ENCODE measurements at regions not wholly inside any gene's neighbourhood (a gene's known extent, or its start where the extent isn't known, plus 50 kb on each side); places are given as distances from the start of the nearest gene placed in this dataset.
"Not testable (repeated sequence)": the region's sequence is repeated elsewhere in the genome, so short reads cannot be mapped to it uniquely, and the experiment has no call there.

DNA sequence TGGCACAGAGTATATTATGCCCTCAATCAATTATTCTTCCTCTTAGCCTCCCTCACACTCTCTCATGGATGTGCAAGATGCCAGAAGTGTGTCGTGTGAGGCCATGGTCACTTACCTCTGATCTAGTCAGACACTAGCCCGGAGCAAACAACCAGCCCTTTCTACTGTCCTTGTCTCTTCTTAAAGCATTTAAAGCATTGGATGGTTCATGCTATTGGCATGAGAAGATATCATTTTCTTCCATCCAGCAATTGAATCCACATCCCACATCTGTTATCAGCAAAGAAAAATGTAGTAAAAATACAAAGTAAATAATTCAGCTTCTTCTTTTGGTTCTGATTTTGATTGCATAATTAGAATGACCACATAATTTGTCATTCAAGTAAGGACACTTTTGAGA, 267.2 kb upstream of the ACO1 start:
- CTCF ChIA-PET: no interaction called here
- intact Hi-C loops (cut with micrococcal nuclease): no loop called here

GRCh38 chr9:32128546-32128945, 255.9 kb upstream of the ACO1 start:
- H2AFZ ChIP-seq (ENCODE audit: low read depth, low read length): no peak overlapping the region
- ChIA-PET POLR2A (no interaction called here), CTCF (no interaction called here)
- no peak overlapping the region for H3K27ac ChIP-seq (ENCODE audit: insufficient read depth, low read depth, low read length)
- no peak overlapping the region for H3K4me2 ChIP-seq (ENCODE audit: insufficient read depth, low read length)
- H3K36me3 ChIP-seq (ENCODE audit: control insufficient read depth in 2 of 2, extremely low read depth in 1 of 2, insufficient read depth in 2 of 2, low read length in 2 of 2): no peaks in the 10 kb centered on the region
- no TSS peak for BruUV-seq (replicated peaks)
- TF ChIP-seq GATA2 (IDR thresholded peaks at IDR 0.05; ENCODE audit: insufficient read depth, insufficient read length, low read depth, low read length) (no peak), EZH2 (IDR thresholded peaks at IDR 0.05; ENCODE audit: borderline replicate concordance, low read depth, low read length, severe bottlenecking) (no peak), POLR2AphosphoS5 (IDR thresholded peaks at IDR 0.05; ENCODE audit: insufficient read depth, low read depth, low read length) (no peak), FOS (IDR thresholded peaks at IDR 0.05; ENCODE audit: borderline replicate concordance, insufficient read depth, low read length) (no peak), POLR2A (IDR thresholded peaks at IDR 0.05; ENCODE audit: low read depth, low read length) (no peak), JUN (IDR thresholded peaks at IDR 0.05; ENCODE audit: borderline replicate concordance, insufficient read depth, insufficient read length, low read depth) (no peak), MYC (IDR thresholded peaks at IDR 0.05; ENCODE audit: low read depth, low read length) (no peak), MAX (IDR thresholded peaks at IDR 0.05; ENCODE audit: insufficient read depth, insufficient read length) (no peak)
- TF ChIP-seq, protein P1, sequence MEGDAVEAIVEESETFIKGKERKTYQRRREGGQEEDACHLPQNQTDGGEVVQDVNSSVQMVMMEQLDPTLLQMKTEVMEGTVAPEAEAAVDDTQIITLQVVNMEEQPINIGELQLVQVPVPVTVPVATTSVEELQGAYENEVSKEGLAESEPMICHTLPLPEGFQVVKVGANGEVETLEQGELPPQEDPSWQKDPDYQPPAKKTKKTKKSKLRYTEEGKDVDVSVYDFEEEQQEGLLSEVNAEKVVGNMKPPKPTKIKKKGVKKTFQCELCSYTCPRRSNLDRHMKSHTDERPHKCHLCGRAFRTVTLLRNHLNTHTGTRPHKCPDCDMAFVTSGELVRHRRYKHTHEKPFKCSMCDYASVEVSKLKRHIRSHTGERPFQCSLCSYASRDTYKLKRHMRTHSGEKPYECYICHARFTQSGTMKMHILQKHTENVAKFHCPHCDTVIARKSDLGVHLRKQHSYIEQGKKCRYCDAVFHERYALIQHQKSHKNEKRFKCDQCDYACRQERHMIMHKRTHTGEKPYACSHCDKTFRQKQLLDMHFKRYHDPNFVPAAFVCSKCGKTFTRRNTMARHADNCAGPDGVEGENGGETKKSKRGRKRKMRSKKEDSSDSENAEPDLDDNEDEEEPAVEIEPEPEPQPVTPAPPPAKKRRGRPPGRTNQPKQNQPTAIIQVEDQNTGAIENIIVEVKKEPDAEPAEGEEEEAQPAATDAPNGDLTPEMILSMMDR (IDR thresholded peaks at IDR 0.05; ENCODE audit: extremely low read depth in 1 of 2, insufficient read depth in 1 of 2, low read depth in 1 of 2, low read length in 2 of 2): no peak
- H3K9me1 ChIP-seq (replicated peaks; ENCODE audit: control insufficient read depth, extremely low read depth, insufficient read depth, low read length): no peaks in the 10 kb centered on the region
- no peaks in the 10 kb centered on the region for H3K27me3 ChIP-seq (ENCODE audit: control insufficient read depth in 2 of 2, insufficient read depth in 2 of 2, low read length in 2 of 2)
- H3K9me3 ChIP-seq (replicated peaks; ENCODE audit: control insufficient read depth, insufficient read depth, low read length): peaks cover 4% of the 10 kb centered on the region
- H3K4me3 ChIP-seq (replicated peaks in 1 of 3; ENCODE audit: insufficient read depth in 1 of 3, low read depth in 1 of 3, low read length in 3 of 3): no peak overlapping the region
- dilution Hi-C loops (cut with MboI; ENCODE audit: extremely low pct_ligation_motif_present, low sequenced_read_pairs) (no loop called here), intact Hi-C loops (cut with micrococcal nuclease) (no loop called here)
- no peak overlapping the region for H3K9ac ChIP-seq (replicated peaks; ENCODE audit: extremely low read depth, insufficient read depth, low read length)
- DNase-seq (ENCODE audit: low read depth, low spot score) (no peak), FAIRE-seq (no peak)
- no peaks in the 10 kb centered on the region for H4K20me1 ChIP-seq (replicated peaks; ENCODE audit: control insufficient read depth, extremely low read depth, insufficient read depth, low read length)
- H3K4me1 ChIP-seq (ENCODE audit: control insufficient read depth, extremely low read depth, insufficient read depth, low read length): no peaks in the 10 kb centered on the region
- H3K79me2 ChIP-seq (ENCODE audit: control insufficient read depth, insufficient read depth, low read length): no peaks in the 10 kb centered on the region

More for the DNA sequence above, 267.2 kb upstream of the ACO1 start:
- Histone ChIP-seq H3K4me2 (ENCODE audit: insufficient read depth, low read length) (no peak overlapping the region), H3K4me1 (ENCODE audit: control insufficient read depth, extremely low read depth, insufficient read depth, low read length) (no peaks in the 10 kb centered on the region), H3K27ac (ENCODE audit: insufficient read depth, low read depth, low read length) (no peak overlapping the region), H3K9ac (replicated peaks; ENCODE audit: extremely low read depth, insufficient read depth, low read length) (no peak overlapping the region), H3K79me2 (ENCODE audit: control insufficient read depth, insufficient read depth, low read length) (no peaks in the 10 kb centered on the region), H4K20me1 (replicated peaks; ENCODE audit: control insufficient read depth, extremely low read depth, insufficient read depth, low read length) (no peaks in the 10 kb centered on the region), H3K27me3 (ENCODE audit: control insufficient read depth in 2 of 2, insufficient read depth in 2 of 2, low read length in 2 of 2) (no peaks in the 10 kb centered on the region), H3K9me1 (replicated peaks; ENCODE audit: control insufficient read depth, extremely low read depth, insufficient read depth, low read length) (no peaks in the 10 kb centered on the region), H3K36me3 (ENCODE audit: control insufficient read depth in 2 of 2, extremely low read depth in 1 of 2, insufficient read depth in 2 of 2, low read length in 2 of 2) (no peaks in the 10 kb centered on the region), H2AFZ (ENCODE audit: low read depth, low read length) (no peak overlapping the region), H3K9me3 (replicated peaks; ENCODE audit: control insufficient read depth, insufficient read depth, low read length) (peaks cover 4% of the 10 kb centered on the region), H3K4me3 (replicated peaks in 1 of 3; ENCODE audit: insufficient read depth in 1 of 3, low read depth in 1 of 3, low read length in 3 of 3) (no peak overlapping the region)
- DNase-seq (ENCODE audit: low read depth, low spot score): no peak
- FAIRE-seq: no peak
- dilution Hi-C loops (cut with MboI; ENCODE audit: extremely low pct_ligation_motif_present, low sequenced_read_pairs): no loop called here
- POLR2A ChIA-PET: no interaction called here
- TF ChIP-seq POLR2A (IDR thresholded peaks at IDR 0.05; ENCODE audit: low read depth, low read length): no peak
- no peak for TF ChIP-seq POLR2AphosphoS5 (IDR thresholded peaks at IDR 0.05; ENCODE audit: insufficient read depth, low read depth, low read length)
- no TSS peak for BruUV-seq (replicated peaks)

GRCh38 chr9:32130709-32131108, 253.7 kb upstream of the ACO1 start:
- H2AFZ ChIP-seq (ENCODE audit: low read depth, low read length); H3K9ac ChIP-seq (replicated peaks; ENCODE audit: extremely low read depth, insufficient read depth, low read length); H3K36me3 ChIP-seq (ENCODE audit: control insufficient read depth in 2 of 2, extremely low read depth in 1 of 2, insufficient read depth in 2 of 2, low read length in 2 of 2); dilution Hi-C loops (cut with MboI; ENCODE audit: extremely low pct_ligation_motif_present, low sequenced_read_pairs); H3K4me1 ChIP-seq (ENCODE audit: control insufficient read depth, extremely low read depth, insufficient read depth, low read length); DNase-seq (ENCODE audit: low read depth, low spot score); H3K27me3 ChIP-seq (ENCODE audit: control insufficient read depth in 2 of 2, insufficient read depth in 2 of 2, low read length in 2 of 2); H3K9me1 ChIP-seq (replicated peaks; ENCODE audit: control insufficient read depth, extremely low read depth, insufficient read depth, low read length); H3K4me3 ChIP-seq (replicated peaks in 1 of 3; ENCODE audit: insufficient read depth in 1 of 3, low read depth in 1 of 3, low read length in 3 of 3); FAIRE-seq; H3K79me2 ChIP-seq (ENCODE audit: control insufficient read depth, insufficient read depth, low read length); H3K9me3 ChIP-seq (replicated peaks; ENCODE audit: control insufficient read depth, insufficient read depth, low read length); CTCF ChIA-PET; POLR2A ChIA-PET; H3K4me2 ChIP-seq (ENCODE audit: insufficient read depth, low read length); H4K20me1 ChIP-seq (replicated peaks; ENCODE audit: control insufficient read depth, extremely low read depth, insufficient read depth, low read length); H3K27ac ChIP-seq (ENCODE audit: insufficient read depth, low read depth, low read length); BruUV-seq (replicated peaks): not testable (repeated sequence)
- intact Hi-C loops (cut with micrococcal nuclease): loop anchor here (10.0 kb wide), 1 partner anchor 56 kb away; no protein-coding TSS in a partner anchor
